PC-9 (cell line): ENCODE measurements at regions not wholly inside any gene's neighbourhood (a gene's known extent, or its start where the extent isn't known, plus 50 kb on each side); places are given as distances from the start of the nearest gene placed in this dataset.

Source experiments
- EZH2 ChIP-seq: fragments of 200-600 bp; sonication (generic); IDR thresholded peaks from 2 replicates; pipeline ENCODE4 v1.8.0; 2017; ENCODE audit warnings: antibody characterized with exemption, low read depth
- TF ChIP-seq, protein P1 (sequence below): fragments of 200-600 bp; sonication (generic); conservative IDR thresholded peaks from 2 replicates; pipeline ENCODE4 v1.6.1; 2017; ENCODE audit warnings: mixed run types, antibody characterized with exemption, mild to moderate bottlenecking, moderate library complexity

DNA sequence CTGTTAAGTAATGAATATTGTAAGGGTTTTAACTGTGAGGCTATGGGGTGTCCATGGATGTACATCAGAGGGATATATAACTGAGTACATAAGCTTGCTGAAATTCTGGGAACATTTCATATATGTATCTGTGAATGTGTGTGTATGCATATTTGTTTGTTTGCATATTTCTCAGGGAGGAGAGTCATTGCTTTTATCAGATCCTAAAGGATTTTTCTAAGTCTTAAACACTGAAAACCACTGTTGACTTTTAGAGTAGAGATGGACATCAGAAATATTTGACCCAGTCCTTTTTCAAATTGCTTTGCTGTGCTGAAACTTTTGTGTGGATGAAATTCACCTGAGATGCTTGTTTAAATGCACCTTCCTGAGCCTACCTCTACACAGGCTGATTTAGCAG lies 410.6 kb downstream of the METTL15 start:
- TF ChIP-seq, protein P1, sequence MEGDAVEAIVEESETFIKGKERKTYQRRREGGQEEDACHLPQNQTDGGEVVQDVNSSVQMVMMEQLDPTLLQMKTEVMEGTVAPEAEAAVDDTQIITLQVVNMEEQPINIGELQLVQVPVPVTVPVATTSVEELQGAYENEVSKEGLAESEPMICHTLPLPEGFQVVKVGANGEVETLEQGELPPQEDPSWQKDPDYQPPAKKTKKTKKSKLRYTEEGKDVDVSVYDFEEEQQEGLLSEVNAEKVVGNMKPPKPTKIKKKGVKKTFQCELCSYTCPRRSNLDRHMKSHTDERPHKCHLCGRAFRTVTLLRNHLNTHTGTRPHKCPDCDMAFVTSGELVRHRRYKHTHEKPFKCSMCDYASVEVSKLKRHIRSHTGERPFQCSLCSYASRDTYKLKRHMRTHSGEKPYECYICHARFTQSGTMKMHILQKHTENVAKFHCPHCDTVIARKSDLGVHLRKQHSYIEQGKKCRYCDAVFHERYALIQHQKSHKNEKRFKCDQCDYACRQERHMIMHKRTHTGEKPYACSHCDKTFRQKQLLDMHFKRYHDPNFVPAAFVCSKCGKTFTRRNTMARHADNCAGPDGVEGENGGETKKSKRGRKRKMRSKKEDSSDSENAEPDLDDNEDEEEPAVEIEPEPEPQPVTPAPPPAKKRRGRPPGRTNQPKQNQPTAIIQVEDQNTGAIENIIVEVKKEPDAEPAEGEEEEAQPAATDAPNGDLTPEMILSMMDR: no peak
- no peak for TF ChIP-seq EZH2
